Fibroblast of the aortic adventitia (primary cell): ENCODE measurements at regions not wholly inside any gene's neighbourhood (a gene's known extent, or its start where the extent isn't known, plus 50 kb on each side); places are given as distances from the start of the nearest gene placed in this dataset.

Experiments used
- DNase-seq: peaks from one replicate; pipeline ENCODE4 v3.0.0-alpha.2; 2010; ENCODE audit warnings: low read depth
- H3K4me3 ChIP-seq: 2 replicates; pipeline ENCODE4 v1.5.1; 2011; ENCODE audit warnings: low read depth, mild to moderate bottlenecking, control low read depth, low read length, moderate library complexity
- CTCF ChIP-seq: IDR thresholded peaks from 2 replicates; pipeline ENCODE4 v1.5.1; 2011; ENCODE audit warnings: mild to moderate bottlenecking, low read length, control low read depth, inconsistent platforms; ENCODE audit not compliant: insufficient read depth

- no peak overlapping the region for H3K4me3 ChIP-seq
- no peak for TF ChIP-seq CTCF
- DNase-seq: no peak
These were observed 134.7 kb downstream of the KLF13 start for GRCh38 chr15:31461375-31461774.

DNA sequence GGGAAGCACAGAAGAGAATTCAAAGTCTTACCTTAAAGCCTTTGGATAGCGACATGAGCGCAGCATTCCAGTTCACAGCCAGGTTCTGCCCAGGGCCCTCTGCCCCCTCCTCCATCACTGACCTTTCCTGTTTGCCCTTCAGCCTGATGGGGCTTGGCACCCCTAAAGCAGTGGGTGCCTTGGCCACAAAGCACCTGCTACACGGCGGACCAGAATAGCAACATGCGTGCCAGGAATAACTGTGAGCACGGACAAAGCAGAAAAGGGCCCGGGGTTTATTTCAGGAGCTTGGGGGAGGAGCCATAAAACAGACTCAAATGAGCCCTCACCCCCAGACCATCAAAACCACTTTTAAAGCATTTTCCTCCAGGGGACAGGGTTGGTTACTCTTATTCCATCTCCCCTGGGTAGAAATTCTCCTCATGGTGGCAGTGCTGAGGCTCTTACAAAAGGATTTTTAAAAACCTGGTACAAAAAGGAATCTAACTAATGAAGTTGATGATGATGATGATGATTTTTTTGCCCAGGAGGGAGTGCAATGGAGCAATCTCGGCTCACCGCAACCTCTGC lies 135.4 kb downstream of the KLF13 start:
- no peak for DNase-seq
- TF ChIP-seq CTCF: peak; percentile 36
- H3K4me3 ChIP-seq: no peak overlapping the region

- H3K4me3 ChIP-seq: no peak overlapping the region
- DNase-seq: no peak
- no peak for TF ChIP-seq CTCF
These were observed 137.0 kb downstream of the KLF13 start for GRCh38 chr15:31463521-31464102.

GRCh38 chr15:31464216-31465082 lies 137.8 kb downstream of the KLF13 start:
- TF ChIP-seq CTCF: no peak

GRCh38 chr15:31465083-31465955 lies 138.7 kb downstream of the KLF13 start:
- H3K4me3 ChIP-seq: no peak overlapping the region
- DNase-seq: no peak
- TF ChIP-seq CTCF: no peak

More at GRCh38 chr15:31464216-31465082, 137.8 kb downstream of the KLF13 start:
- no peak for DNase-seq
- H3K4me3 ChIP-seq: no peak overlapping the region

DNA sequence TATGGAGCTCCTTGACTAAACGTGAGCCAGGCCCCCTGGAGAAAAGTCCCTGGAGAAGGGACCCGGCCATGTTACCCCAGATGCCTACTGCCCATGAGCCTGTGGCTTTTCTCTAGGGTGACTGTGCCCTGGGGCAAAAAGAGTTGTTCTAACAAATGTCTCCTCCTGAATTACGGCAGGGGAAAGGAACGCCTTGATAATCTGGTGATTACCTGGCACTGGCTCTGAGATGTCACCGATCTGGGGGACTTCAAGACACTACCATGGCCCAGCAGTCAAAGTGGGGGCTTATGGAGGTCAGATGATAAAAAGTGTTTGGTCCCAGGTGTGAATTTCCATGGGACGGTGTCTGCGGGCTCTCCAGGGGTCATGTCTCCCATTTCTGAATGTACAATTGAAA lies 140.7 kb downstream of the KLF13 start:
- no peak overlapping the region for H3K4me3 ChIP-seq
- DNase-seq: no peak
- no peak for TF ChIP-seq CTCF
